ENCODE measurements at regions not wholly inside any gene's neighbourhood (a gene's known extent, or its start where the extent isn't known, plus 50 kb on each side); places are given as distances from the start of the nearest gene placed in this dataset.
"Not testable (repeated sequence)": the region's sequence is repeated elsewhere in the genome, so short reads cannot be mapped to it uniquely, and the experiment has no call there.

DNA sequence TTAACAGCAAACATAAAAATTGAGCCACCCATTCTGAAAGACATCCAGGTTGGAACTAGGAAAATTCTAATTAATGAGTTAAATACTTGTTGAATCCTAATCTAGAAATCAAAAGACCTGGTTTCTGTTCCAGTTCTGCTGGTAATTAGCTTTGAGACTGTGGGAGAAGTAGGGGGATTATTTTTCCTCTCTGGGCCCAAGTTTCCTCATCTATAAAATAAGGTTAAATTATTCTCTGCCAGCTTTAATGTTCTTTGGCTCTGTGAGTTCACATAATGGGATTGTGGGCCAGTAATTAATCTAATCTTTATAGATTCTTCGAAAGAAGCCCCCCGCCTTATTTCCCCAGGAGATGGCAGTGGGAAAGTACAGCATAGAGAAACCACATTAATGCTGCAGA is 104.6 kb downstream of the ENC1 start:
- no peak for DNase-seq (ENCODE audit: low spot score)
- TF ChIP-seq, protein P1, sequence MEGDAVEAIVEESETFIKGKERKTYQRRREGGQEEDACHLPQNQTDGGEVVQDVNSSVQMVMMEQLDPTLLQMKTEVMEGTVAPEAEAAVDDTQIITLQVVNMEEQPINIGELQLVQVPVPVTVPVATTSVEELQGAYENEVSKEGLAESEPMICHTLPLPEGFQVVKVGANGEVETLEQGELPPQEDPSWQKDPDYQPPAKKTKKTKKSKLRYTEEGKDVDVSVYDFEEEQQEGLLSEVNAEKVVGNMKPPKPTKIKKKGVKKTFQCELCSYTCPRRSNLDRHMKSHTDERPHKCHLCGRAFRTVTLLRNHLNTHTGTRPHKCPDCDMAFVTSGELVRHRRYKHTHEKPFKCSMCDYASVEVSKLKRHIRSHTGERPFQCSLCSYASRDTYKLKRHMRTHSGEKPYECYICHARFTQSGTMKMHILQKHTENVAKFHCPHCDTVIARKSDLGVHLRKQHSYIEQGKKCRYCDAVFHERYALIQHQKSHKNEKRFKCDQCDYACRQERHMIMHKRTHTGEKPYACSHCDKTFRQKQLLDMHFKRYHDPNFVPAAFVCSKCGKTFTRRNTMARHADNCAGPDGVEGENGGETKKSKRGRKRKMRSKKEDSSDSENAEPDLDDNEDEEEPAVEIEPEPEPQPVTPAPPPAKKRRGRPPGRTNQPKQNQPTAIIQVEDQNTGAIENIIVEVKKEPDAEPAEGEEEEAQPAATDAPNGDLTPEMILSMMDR (IDR thresholded peaks at IDR 0.05; ENCODE audit: extremely low read depth, missing control alignments) = no peak

DNA sequence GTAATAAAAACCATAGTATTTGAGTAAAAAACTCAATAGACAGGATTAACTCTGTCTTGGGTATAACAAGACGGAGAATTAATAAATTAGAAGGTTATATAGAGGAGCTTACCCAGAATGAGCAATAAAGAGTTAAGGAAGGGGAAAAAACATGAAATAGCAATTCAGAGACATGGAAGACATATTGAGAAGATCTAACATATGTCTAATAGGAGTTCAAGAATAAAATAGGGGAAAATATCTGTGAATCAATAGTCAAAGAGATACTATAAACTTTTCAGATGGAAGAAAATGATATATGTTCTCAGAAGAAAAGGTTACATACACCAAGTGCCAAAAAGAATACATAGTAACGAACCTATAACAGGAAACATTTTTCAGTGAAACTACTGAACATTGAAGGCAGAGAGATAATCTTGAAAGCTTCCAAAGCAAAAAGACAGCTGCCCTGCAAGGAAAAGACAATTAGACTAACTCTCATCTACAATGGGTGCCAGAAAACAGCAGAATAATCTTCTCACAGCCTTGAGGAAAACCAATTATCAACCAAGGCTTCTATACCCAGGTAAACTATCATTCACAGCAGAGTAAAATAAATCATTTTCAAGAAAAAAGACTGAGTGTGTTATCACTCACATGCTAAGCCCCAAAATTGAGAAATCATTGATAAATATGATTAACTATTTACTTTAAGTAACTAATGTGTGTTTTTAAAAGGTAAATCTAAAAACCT is 106.0 kb downstream of the ENC1 start:
- no peak for DNase-seq (ENCODE audit: low spot score)
- TF ChIP-seq, protein P1 (IDR thresholded peaks at IDR 0.05; ENCODE audit: extremely low read depth, missing control alignments) = no peak

DNA sequence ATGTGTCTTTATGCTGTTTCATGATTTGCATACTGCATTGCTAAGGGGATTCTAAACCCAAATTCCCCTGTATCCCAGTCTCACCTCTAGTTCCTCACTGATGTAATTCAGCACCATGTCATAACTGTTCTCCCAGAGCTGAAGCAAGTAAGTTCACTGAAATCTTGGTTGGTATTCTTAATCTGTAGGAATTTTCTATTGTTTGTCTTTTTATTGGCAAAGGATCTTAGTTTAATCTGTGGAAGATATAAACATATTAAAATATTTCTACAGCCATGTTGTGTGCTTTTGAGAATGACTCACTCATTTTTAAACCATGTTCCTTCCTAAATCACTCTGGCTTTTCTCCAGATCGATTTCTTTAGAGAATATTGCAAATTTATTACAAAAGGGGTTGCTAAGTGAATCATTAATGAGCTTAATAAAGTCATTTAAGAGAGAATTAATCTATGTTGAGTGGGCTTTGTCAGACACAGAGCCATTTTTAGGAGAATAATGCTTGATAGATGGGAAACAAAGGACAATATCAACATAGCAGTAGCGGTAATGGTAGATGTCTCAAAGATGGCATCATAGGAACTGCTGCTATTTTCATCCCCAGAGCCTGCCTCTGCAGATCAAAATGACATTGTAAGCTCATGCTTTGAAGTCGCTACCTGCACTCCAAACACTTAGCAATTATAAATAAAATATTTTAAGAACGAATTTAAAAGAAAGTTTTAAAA is 110.0 kb downstream of the ENC1 start:
- no peak for DNase-seq (ENCODE audit: low spot score)
- TF ChIP-seq, protein P1 (IDR thresholded peaks at IDR 0.05; ENCODE audit: extremely low read depth, missing control alignments) = no peak

DNA sequence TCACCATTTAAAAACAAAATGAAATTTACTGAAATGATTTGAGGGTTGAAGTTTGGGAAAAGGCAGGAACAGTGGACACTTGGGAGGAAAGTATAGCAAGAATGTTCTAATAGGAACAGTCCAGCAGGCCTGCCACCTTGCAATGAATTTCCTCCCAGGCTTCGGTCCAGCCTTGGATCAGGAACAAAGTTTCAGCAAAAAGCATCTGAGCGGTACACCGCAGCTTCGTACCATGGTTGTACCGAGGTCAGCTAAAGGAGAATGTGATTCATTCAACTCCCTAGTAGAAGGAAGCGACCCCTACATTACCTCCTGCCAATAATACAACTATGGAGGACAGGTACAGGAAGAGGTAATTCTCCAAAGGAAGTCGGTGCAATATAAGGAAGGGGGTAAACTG is 111.4 kb downstream of the ENC1 start:
- TF ChIP-seq, protein P1 (IDR thresholded peaks at IDR 0.05; ENCODE audit: extremely low read depth, missing control alignments) = no peak
- no peak for DNase-seq (ENCODE audit: low spot score)

DNA sequence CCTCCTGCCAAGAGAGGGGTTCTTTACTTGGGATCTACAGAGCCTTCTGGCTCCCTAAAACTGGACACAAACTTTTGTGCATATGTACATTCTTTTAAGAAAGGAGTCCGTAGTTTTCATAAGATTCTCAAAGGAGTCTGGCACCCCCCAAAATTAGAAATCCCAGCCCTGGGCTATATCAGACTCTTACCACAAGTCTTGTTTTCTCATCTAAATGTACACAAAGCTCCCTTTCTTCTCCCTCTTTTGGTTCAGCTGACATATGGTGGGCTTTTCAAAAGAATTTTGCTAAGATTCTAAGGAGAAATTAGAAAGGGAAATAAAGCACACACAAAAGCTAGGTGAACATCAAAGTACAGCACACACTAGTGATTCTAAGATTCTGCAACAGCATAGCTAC is 114.4 kb downstream of the ENC1 start:
- TF ChIP-seq, protein P1 (IDR thresholded peaks at IDR 0.05; ENCODE audit: extremely low read depth, missing control alignments) = no peak

DNA sequence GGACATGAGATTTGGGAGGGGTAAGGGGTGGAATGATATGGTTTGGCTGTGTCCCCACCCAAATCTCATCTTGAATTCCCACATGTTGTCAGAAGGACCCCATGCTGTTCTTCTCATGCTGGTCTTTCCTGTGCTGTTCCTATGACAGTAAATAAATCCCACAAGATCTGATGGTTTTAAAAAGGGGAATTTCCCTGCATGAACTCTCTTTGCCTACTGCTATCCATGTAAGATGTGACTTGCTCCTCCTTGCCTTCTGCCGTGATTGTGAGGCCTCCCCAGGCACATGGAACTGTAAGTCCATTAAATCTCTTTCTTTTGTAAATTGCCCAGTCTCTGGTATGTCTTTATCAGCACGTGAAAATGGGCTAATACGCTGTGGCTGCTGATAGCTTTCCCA is 115.8 kb downstream of the ENC1 start:
- DNase-seq (ENCODE audit: low spot score) = not testable (repeated sequence)

More for the DNA sequence above, 114.4 kb downstream of the ENC1 start:
- DNase-seq (ENCODE audit: low spot score) = no peak

DNA sequence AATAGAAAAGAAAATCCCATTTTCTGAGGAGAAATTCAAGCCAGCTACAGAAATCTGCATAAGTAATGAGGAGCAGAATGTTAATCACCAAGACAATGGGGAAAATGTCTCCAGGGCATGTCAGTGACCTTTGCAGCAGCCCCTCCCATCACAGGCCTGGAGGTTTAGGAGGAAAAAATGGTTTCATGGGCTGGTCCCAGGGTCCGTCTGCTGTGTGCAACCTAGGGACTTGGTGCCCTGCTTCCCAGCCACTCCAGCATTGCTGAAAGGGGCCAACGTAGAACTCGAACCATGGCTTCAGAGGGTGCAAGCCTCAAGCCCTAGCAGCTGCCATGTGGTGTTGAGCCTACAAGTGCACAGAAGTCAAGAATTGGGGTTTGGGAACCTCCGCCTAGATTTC is 116.8 kb downstream of the ENC1 start:
- not testable (repeated sequence) for DNase-seq (ENCODE audit: low spot score)

DNA sequence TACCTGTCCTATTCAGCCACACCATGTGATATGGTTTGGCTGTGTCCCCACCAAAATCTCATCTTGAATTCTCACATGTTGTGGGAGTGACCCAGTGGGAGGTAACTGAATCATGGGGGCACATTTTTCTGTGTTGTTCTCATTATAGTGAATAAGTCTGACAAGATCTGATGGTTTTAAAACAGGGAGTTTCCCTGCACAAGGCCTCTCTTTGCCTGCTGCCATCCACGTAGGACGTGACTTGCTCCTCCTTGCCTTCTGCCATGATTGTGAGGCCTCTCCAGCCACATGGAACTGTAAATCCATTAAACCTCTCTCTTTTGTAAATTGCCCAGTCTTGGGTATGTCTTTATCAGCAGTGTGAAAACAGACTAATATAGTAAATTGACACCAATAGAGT is 117.7 kb downstream of the ENC1 start:
- not testable (repeated sequence) for DNase-seq (ENCODE audit: low spot score)

DNA sequence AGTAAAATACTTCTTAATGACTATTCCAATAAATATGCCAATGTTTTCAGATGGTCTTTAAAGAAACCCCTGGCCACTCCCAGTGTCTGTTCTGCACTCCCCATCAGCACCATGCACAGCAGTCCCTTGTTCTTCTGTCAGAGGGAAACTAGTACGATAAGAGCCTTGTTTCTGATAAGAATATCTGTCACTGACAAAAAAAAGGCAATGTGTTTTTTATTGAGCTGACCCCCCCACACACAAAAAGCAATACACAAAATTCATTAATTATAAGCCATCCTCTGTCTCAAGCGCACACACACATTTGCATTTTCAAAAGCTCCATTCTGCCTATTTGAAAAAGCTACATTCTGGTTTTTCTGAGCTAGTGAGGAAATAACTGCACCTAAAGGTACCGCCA is 119.1 kb downstream of the ENC1 start:
- TF ChIP-seq, protein P1 (IDR thresholded peaks at IDR 0.05; ENCODE audit: extremely low read depth, missing control alignments) = no peak
- no peak for DNase-seq (ENCODE audit: low spot score)

Measured in GM20000 (cell line).